NAMALWA (cell line): ENCODE measurements at regions not wholly inside any gene's neighbourhood (a gene's known extent, or its start where the extent isn't known, plus 50 kb on each side); places are given as distances from the start of the nearest gene placed in this dataset.

Experiments used
- DNase-seq: peaks from one replicate; pipeline ENCODE4 v3.0.0-alpha.2; 2015; ENCODE audit warnings: low spot score

- no peak for DNase-seq
Observed at GRCh38 chr7:8379264-8379663, 54.1 kb upstream of the NXPH1 start.

GRCh38 chr7:8380130-8380529 is 53.3 kb upstream of the NXPH1 start:
- no peak for DNase-seq

- no peak for DNase-seq
Observed at GRCh38 chr7:8382004-8382730, 51.2 kb upstream of the NXPH1 start.
